Parathyroid adenoma (tissue), 2 donors: ENCODE measurements at regions not wholly inside any gene's neighbourhood (a gene's known extent, or its start where the extent isn't known, plus 50 kb on each side); places are given as distances from the start of the nearest gene placed in this dataset.

Source experiments
- H2AFZ ChIP-seq: fragments of 300-600 bp; sonication (generic); one replicate; pipeline ENCODE4 v1.7.0; 2017; ENCODE audit warnings: antibody characterized with exemption, mild to moderate bottlenecking
- H3K27ac ChIP-seq: fragments of 300-600 bp; sonication (generic); one replicate; pipeline ENCODE4 v1.7.0; 2017
- H3K27me3 ChIP-seq: fragments of 300-600 bp; sonication (generic); one replicate; pipeline ENCODE4 v1.7.0; 2017; ENCODE audit warnings: low read length; ENCODE audit not compliant: control insufficient read depth, insufficient read depth
- H3K36me3 ChIP-seq: fragments of 300-600 bp; sonication (generic); one replicate; pipeline ENCODE4 v1.7.0; 2017; ENCODE audit warnings: low read length; ENCODE audit not compliant: control insufficient read depth, insufficient read depth
- H3K4me1 ChIP-seq: fragments of 300-600 bp; sonication (generic); one replicate; pipeline ENCODE4 v1.7.0; 2017; ENCODE audit warnings: control low read depth
- H3K4me2 ChIP-seq: fragments of 300-600 bp; sonication (generic); one replicate; pipeline ENCODE4 v1.7.0; 2017; ENCODE audit warnings: low read length
- H3K4me3 ChIP-seq: fragments of 300-600 bp; sonication (generic); one replicate; pipeline ENCODE4 v1.7.0; 2017; ENCODE audit warnings: low read depth, low read length
- H3K79me2 ChIP-seq: fragments of 300-600 bp; sonication (generic); one replicate; pipeline ENCODE4 v1.7.0; 2017; ENCODE audit warnings: control low read depth
- H3K9ac ChIP-seq: fragments of 300-600 bp; sonication (generic); one replicate; pipeline ENCODE4 v1.7.0; 2017; ENCODE audit warnings: mild to moderate bottlenecking
- H3K9me3 ChIP-seq: fragments of 300-600 bp; sonication (generic); one replicate; pipeline ENCODE4 v1.7.0; 2017; ENCODE audit warnings: low read length; ENCODE audit not compliant: control insufficient read depth
- CTCF ChIP-seq: fragments of 300-600 bp; sonication (generic); IDR thresholded peaks from one replicate; pipeline ENCODE4 v1.7.0; 2017; ENCODE audit warnings: antibody characterized with exemption, mild to moderate bottlenecking
- donor health status: primary hyperparathyroidism.

- Histone ChIP-seq H3K79me2 (no peaks in the 10 kb centered on the region), H3K36me3 (no peaks in the 10 kb centered on the region), H3K4me3 (no peak overlapping the region), H3K27ac (no peak overlapping the region), H3K4me2 (no peak overlapping the region), H3K4me1 (no peaks in the 10 kb centered on the region), H3K27me3 (no peaks in the 10 kb centered on the region), H3K9me3 (no peaks in the 10 kb centered on the region), H3K9ac (no peak overlapping the region), H2AFZ (no peak overlapping the region)
- TF ChIP-seq CTCF = no peak
Measured at GRCh38 chr17:10907370-10907769, 69.5 kb upstream of the PIRT start.

GRCh38 chr17:10899281-10899680 is 61.4 kb upstream of the PIRT start:
- Histone ChIP-seq H3K9me3 (no peaks in the 10 kb centered on the region), H3K27ac (no peak overlapping the region), H3K4me3 (no peak overlapping the region), H3K4me1 (no peaks in the 10 kb centered on the region), H3K9ac (no peak overlapping the region), H3K4me2 (no peak overlapping the region), H3K36me3 (no peaks in the 10 kb centered on the region), H3K27me3 (no peaks in the 10 kb centered on the region), H3K79me2 (no peaks in the 10 kb centered on the region), H2AFZ (no peak overlapping the region)
- no peak for TF ChIP-seq CTCF

- Histone ChIP-seq H3K9me3 (no peaks in the 10 kb centered on the region), H2AFZ (no peak overlapping the region), H3K79me2 (no peaks in the 10 kb centered on the region), H3K27ac (no peak overlapping the region), H3K4me1 (no peaks in the 10 kb centered on the region), H3K27me3 (no peaks in the 10 kb centered on the region), H3K36me3 (no peaks in the 10 kb centered on the region), H3K4me2 (no peak overlapping the region), H3K9ac (no peak overlapping the region), H3K4me3 (no peak overlapping the region)
- no peak for TF ChIP-seq CTCF
Measured at GRCh38 chr17:10894220-10894619, 56.3 kb upstream of the PIRT start.

GRCh38 chr17:10888858-10889257 is 51.0 kb upstream of the PIRT start:
- Histone ChIP-seq H3K4me3 (no peak overlapping the region), H3K4me1 (no peaks in the 10 kb centered on the region), H3K27me3 (no peaks in the 10 kb centered on the region), H3K4me2 (no peak overlapping the region), H2AFZ (no peak overlapping the region), H3K9me3 (no peaks in the 10 kb centered on the region), H3K27ac (no peak overlapping the region), H3K36me3 (no peaks in the 10 kb centered on the region), H3K79me2 (no peaks in the 10 kb centered on the region), H3K9ac (no peak overlapping the region)
- no peak for TF ChIP-seq CTCF
